Panc1 (cell line): ENCODE measurements at regions not wholly inside any gene's neighbourhood (a gene's known extent, or its start where the extent isn't known, plus 50 kb on each side); places are given as distances from the start of the nearest gene placed in this dataset.

ENCODE experiments used
- POLR2AphosphoS5 ChIP-seq: IDR thresholded peaks from 2 replicates; pipeline ENCODE4 v1.6.1; 2012; ENCODE audit warnings: mild to moderate bottlenecking, low read depth, low read length, moderate library complexity
- TF ChIP-seq, protein P1 (sequence below): fragments of 450-650 bp; IDR thresholded peaks from 2 replicates; pipeline ENCODE4 v1.5.1; 2017; ENCODE audit warnings: mild to moderate bottlenecking
- TF ChIP-seq, protein P2 (sequence below), 2 experiments: IDR thresholded peaks; 2 replicates each; pipeline ENCODE4 v1.6.1; 2011 to 2012; ENCODE audit warnings: low read depth in 2 of 2, control low read depth in 1 of 2, low read length in 1 of 2, mild to moderate bottlenecking in 1 of 2, moderate library complexity in 1 of 2; ENCODE audit not compliant: insufficient read depth in 1 of 2

DNA sequence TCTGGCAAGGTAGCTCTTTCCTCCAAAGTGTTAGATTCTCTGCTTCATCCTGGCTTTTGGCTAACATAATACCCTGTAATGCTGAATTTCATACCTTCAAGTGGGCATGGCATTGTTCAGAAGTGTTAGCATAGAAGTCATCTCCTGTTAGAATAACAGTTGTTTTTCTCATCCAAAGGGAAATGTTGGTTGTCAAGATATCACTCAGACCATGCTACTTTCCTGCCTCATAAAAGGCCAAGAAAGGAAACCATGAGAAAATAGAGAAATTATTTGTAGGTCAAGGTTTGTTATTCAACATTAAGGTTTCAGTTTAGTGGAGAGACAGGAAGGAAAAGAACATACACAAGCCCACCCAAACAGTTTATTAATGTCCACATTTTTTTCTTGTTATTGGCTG lies 472.5 kb downstream of the ARHGEF28 start:
- TF ChIP-seq, protein P1, sequence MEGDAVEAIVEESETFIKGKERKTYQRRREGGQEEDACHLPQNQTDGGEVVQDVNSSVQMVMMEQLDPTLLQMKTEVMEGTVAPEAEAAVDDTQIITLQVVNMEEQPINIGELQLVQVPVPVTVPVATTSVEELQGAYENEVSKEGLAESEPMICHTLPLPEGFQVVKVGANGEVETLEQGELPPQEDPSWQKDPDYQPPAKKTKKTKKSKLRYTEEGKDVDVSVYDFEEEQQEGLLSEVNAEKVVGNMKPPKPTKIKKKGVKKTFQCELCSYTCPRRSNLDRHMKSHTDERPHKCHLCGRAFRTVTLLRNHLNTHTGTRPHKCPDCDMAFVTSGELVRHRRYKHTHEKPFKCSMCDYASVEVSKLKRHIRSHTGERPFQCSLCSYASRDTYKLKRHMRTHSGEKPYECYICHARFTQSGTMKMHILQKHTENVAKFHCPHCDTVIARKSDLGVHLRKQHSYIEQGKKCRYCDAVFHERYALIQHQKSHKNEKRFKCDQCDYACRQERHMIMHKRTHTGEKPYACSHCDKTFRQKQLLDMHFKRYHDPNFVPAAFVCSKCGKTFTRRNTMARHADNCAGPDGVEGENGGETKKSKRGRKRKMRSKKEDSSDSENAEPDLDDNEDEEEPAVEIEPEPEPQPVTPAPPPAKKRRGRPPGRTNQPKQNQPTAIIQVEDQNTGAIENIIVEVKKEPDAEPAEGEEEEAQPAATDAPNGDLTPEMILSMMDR, result no peak
- TF ChIP-seq POLR2AphosphoS5, result no peak
- TF ChIP-seq, protein P2, sequence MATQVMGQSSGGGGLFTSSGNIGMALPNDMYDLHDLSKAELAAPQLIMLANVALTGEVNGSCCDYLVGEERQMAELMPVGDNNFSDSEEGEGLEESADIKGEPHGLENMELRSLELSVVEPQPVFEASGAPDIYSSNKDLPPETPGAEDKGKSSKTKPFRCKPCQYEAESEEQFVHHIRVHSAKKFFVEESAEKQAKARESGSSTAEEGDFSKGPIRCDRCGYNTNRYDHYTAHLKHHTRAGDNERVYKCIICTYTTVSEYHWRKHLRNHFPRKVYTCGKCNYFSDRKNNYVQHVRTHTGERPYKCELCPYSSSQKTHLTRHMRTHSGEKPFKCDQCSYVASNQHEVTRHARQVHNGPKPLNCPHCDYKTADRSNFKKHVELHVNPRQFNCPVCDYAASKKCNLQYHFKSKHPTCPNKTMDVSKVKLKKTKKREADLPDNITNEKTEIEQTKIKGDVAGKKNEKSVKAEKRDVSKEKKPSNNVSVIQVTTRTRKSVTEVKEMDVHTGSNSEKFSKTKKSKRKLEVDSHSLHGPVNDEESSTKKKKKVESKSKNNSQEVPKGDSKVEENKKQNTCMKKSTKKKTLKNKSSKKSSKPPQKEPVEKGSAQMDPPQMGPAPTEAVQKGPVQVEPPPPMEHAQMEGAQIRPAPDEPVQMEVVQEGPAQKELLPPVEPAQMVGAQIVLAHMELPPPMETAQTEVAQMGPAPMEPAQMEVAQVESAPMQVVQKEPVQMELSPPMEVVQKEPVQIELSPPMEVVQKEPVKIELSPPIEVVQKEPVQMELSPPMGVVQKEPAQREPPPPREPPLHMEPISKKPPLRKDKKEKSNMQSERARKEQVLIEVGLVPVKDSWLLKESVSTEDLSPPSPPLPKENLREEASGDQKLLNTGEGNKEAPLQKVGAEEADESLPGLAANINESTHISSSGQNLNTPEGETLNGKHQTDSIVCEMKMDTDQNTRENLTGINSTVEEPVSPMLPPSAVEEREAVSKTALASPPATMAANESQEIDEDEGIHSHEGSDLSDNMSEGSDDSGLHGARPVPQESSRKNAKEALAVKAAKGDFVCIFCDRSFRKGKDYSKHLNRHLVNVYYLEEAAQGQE (IDR thresholded peaks at IDR 0.05; ENCODE audit: insufficient read depth in 1 of 2, low read depth in 2 of 2, low read length in 1 of 2), result no peak
